ENCODE measurements at regions not wholly inside any gene's neighbourhood (a gene's known extent, or its start where the extent isn't known, plus 50 kb on each side); places are given as distances from the start of the nearest gene placed in this dataset.

DNA sequence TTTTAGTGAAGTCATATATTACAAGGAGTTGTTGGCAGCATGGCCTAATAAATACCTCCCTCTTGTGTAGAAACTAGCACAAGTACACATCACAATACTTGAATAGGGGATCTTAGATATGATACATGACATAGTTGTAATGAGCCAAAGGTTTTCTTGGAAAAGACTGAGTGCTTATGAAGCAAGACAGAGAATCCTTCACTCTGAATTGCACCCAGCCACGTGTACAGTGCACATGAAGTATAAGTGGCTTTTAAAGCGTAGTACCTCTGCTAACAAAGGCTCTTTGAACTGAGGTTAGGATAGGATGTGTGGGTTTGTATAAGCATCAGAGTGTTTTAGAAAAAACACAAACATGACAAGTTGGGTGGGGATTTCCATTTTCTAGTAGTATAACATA lies 145.5 kb upstream of the STMND1 start:
- DNase-seq (ENCODE audit: low read depth in 4 of 6, low spot score in 6 of 6) = no peak
- WGBS (ENCODE audit: insufficient coverage) = 62% methylated on average over 2 of the region's 2 CpGs
- H3K36me3 ChIP-seq (ENCODE audit: control insufficient read depth, insufficient read depth, low read length) = no peaks in the 10 kb centered on the region

GRCh38 chr6:16955899-16956298 lies 146.0 kb upstream of the STMND1 start:
- DNase-seq (ENCODE audit: low read depth in 4 of 6, low spot score in 6 of 6) = no peak
- Histone ChIP-seq H3K27ac (ENCODE audit: low read depth, low read length) (no peak overlapping the region), H3K4me3 (ENCODE audit: low read depth, low read length) (no peak overlapping the region), H3K36me3 (ENCODE audit: control insufficient read depth, insufficient read depth, low read length) (no peaks in the 10 kb centered on the region), H3K27me3 (ENCODE audit: control insufficient read depth, insufficient read depth, low read length) (no peaks in the 10 kb centered on the region), H3K4me1 (ENCODE audit: control insufficient read depth, insufficient read depth, low read length) (no peaks in the 10 kb centered on the region), H3K9me3 (ENCODE audit: control insufficient read depth, insufficient read depth, low read length) (no peaks in the 10 kb centered on the region)
- WGBS (ENCODE audit: insufficient coverage) = 100% methylated on average over 2 of the region's 5 CpGs

More for the DNA sequence above, 145.5 kb upstream of the STMND1 start:
- Histone ChIP-seq H3K27me3 (ENCODE audit: control insufficient read depth, insufficient read depth, low read length) (no peaks in the 10 kb centered on the region), H3K4me1 (ENCODE audit: control insufficient read depth, insufficient read depth, low read length) (no peaks in the 10 kb centered on the region), H3K27ac (ENCODE audit: low read depth, low read length) (no peak overlapping the region), H3K9me3 (ENCODE audit: control insufficient read depth, insufficient read depth, low read length) (no peaks in the 10 kb centered on the region), H3K4me3 (ENCODE audit: low read depth, low read length) (no peak overlapping the region)

GRCh38 chr6:16953905-16954304 lies 147.9 kb upstream of the STMND1 start:
- Histone ChIP-seq H3K36me3 (ENCODE audit: control insufficient read depth, insufficient read depth, low read length) (no peaks in the 10 kb centered on the region), H3K27ac (ENCODE audit: low read depth, low read length) (no peak overlapping the region), H3K27me3 (ENCODE audit: control insufficient read depth, insufficient read depth, low read length) (no peaks in the 10 kb centered on the region), H3K4me1 (ENCODE audit: control insufficient read depth, insufficient read depth, low read length) (no peaks in the 10 kb centered on the region), H3K9me3 (ENCODE audit: control insufficient read depth, insufficient read depth, low read length) (no peaks in the 10 kb centered on the region), H3K4me3 (ENCODE audit: low read depth, low read length) (no peak overlapping the region)
- DNase-seq (ENCODE audit: low read depth in 4 of 6, low spot score in 6 of 6) = no peak
- WGBS (ENCODE audit: insufficient coverage) = no CpG with 5 or more reads among the region's 2 CpGs

DNA sequence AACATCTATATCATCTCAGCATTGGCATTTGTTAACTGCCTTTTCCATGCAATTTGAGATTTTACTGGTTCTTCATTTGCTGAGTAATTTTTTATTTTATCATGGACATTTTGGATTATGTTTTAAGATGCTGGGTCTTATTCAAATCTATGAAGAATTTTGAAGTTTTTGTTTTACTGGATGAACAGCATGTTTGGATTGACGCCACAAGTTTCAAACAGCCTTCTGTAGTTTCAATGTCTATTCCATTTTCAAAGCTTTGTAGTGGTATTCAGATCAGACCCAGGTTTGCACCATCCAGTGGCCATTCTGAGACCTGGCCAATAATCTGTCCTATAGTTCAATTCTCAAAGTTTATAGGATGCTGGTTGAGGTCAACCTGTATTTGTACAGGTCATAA lies 148.4 kb upstream of the STMND1 start:
- WGBS (ENCODE audit: insufficient coverage) = no CpG with 5 or more reads among the region's 1 CpG
- no peaks in the 10 kb centered on the region for H3K9me3 ChIP-seq (ENCODE audit: control insufficient read depth, insufficient read depth, low read length)
- no peaks in the 10 kb centered on the region for H3K27me3 ChIP-seq (ENCODE audit: control insufficient read depth, insufficient read depth, low read length)
- H3K36me3 ChIP-seq (ENCODE audit: control insufficient read depth, insufficient read depth, low read length) = no peaks in the 10 kb centered on the region
- no peak overlapping the region for H3K4me3 ChIP-seq (ENCODE audit: low read depth, low read length)
- DNase-seq (ENCODE audit: low read depth in 4 of 6, low spot score in 6 of 6) = peak in 1 of 6 donors; percentile 56
- H3K27ac ChIP-seq (ENCODE audit: low read depth, low read length) = no peak overlapping the region
- no peaks in the 10 kb centered on the region for H3K4me1 ChIP-seq (ENCODE audit: control insufficient read depth, insufficient read depth, low read length)

DNA sequence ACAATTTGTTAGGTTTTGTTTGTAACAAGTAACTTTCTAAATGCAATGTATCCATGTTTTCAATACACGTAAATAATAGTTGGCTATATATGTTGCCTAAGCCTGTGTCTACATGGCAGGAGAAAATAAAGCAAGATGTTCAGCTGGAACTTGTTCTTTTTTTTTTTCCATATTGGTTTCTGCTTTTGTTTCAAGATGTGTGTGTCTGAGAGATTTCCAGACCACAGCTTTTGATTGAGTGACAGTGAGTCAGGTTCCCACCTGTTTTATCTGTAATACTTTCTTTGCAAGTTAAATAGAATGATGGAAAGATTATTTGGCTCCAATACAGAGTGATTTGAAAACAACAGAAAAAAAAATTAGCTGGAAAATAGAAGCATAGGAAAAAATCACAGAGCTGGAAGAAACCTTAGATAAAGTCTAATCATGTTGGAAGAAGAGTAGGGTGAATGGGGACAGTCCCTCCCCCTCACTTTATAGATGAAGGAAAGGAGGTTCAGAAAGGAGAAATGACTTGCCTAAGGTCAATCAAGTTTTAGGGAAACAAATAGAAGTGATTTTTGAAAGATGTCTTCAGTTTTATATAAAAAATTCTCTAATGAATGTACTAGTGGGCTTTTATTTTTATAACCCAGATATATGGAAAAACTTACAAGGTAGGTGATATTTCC lies 150.9 kb upstream of the STMND1 start:
- Histone ChIP-seq H3K27me3 (ENCODE audit: control insufficient read depth, insufficient read depth, low read length) (no peaks in the 10 kb centered on the region), H3K9me3 (ENCODE audit: control insufficient read depth, insufficient read depth, low read length) (no peaks in the 10 kb centered on the region), H3K4me3 (ENCODE audit: low read depth, low read length) (no peak overlapping the region), H3K36me3 (ENCODE audit: control insufficient read depth, insufficient read depth, low read length) (no peaks in the 10 kb centered on the region), H3K27ac (ENCODE audit: low read depth, low read length) (no peak overlapping the region), H3K4me1 (ENCODE audit: control insufficient read depth, insufficient read depth, low read length) (no peaks in the 10 kb centered on the region)
- no peak for DNase-seq (ENCODE audit: low read depth in 4 of 6, low spot score in 6 of 6)
- no CpG with 5 or more reads among the region's 1 CpG for WGBS (ENCODE audit: insufficient coverage)

DNA sequence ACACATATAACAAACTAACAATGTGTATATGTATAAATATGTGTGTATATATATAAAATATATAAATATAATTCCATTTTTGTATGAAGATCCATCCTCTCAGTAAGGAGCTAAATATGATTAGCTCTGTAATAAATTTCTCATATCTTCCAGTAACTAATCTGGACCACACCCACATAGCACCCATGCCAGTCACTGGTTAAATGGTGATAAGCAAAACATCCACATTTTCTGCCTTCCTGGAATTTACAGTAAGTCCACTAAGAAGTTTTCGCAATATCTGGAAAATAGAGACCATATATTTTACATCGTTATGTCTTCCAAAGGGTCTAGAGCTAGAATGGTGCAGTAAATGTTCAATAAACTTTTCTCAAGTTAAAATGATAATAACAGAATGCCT lies 151.5 kb upstream of the STMND1 start:
- DNase-seq (ENCODE audit: low read depth in 4 of 6, low spot score in 6 of 6) = no peak
- Histone ChIP-seq H3K27me3 (ENCODE audit: control insufficient read depth, insufficient read depth, low read length) (no peaks in the 10 kb centered on the region), H3K4me3 (ENCODE audit: low read depth, low read length) (no peak overlapping the region), H3K27ac (ENCODE audit: low read depth, low read length) (no peak overlapping the region), H3K36me3 (ENCODE audit: control insufficient read depth, insufficient read depth, low read length) (no peaks in the 10 kb centered on the region), H3K9me3 (ENCODE audit: control insufficient read depth, insufficient read depth, low read length) (no peaks in the 10 kb centered on the region), H3K4me1 (ENCODE audit: control insufficient read depth, insufficient read depth, low read length) (no peaks in the 10 kb centered on the region)
- no CpG with 5 or more reads among the region's 2 CpGs for WGBS (ENCODE audit: insufficient coverage)

DNA sequence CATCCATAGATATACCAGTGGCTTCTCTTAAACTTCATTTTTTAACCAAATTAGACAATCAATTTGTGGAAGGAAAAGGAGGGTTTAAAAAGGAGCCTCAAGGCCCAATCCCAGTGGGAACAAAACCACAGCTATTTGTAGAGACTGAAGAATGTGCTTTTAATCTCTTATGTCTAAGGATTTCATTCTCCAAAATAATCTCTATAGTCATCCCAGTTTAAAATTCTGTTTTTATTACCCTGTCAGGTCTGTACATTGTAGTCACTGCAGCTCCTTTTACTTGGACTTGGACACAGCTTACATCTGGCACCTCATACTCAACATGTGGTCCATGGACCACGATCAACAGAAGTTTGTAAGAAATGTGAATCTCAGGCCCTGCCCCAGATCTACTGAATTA lies 152.1 kb upstream of the STMND1 start:
- no peaks in the 10 kb centered on the region for H3K4me1 ChIP-seq (ENCODE audit: control insufficient read depth, insufficient read depth, low read length)
- H3K27ac ChIP-seq (ENCODE audit: low read depth, low read length) = no peak overlapping the region
- no peaks in the 10 kb centered on the region for H3K9me3 ChIP-seq (ENCODE audit: control insufficient read depth, insufficient read depth, low read length)
- DNase-seq (ENCODE audit: low read depth in 4 of 6, low spot score in 6 of 6) = no peak
- H3K27me3 ChIP-seq (ENCODE audit: control insufficient read depth, insufficient read depth, low read length) = no peaks in the 10 kb centered on the region
- H3K36me3 ChIP-seq (ENCODE audit: control insufficient read depth, insufficient read depth, low read length) = no peaks in the 10 kb centered on the region
- no peak overlapping the region for H3K4me3 ChIP-seq (ENCODE audit: low read depth, low read length)
- 86% methylated on average over 1 of the region's 1 CpG for WGBS (ENCODE audit: insufficient coverage)

DNA sequence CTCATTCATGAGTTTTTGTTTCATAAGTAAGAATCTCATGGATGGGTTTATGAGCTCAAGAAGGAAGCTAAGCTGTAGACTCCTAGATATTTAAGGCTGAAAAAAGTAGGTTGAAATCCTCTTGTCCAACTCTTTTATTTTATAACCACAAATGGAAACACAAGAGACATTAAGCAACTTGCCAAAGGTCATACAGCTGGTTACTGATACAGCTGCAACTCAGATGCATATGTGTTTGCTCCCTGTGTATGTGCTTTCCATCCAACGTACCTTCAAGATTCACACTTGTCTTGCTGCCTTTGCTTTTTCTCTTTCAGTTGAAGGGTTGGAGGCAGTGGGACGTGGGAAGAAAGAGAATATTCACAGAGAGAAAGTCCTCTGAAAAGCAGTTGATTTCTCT lies 153.5 kb upstream of the STMND1 start:
- H3K9me3 ChIP-seq (ENCODE audit: control insufficient read depth, insufficient read depth, low read length) = no peaks in the 10 kb centered on the region
- H3K27me3 ChIP-seq (ENCODE audit: control insufficient read depth, insufficient read depth, low read length) = no peaks in the 10 kb centered on the region
- no peaks in the 10 kb centered on the region for H3K36me3 ChIP-seq (ENCODE audit: control insufficient read depth, insufficient read depth, low read length)
- WGBS (ENCODE audit: insufficient coverage) = 100% methylated on average over 1 of the region's 2 CpGs
- H3K4me3 ChIP-seq (ENCODE audit: low read depth, low read length) = no peak overlapping the region
- no peak for DNase-seq (ENCODE audit: low read depth in 4 of 6, low spot score in 6 of 6)
- no peaks in the 10 kb centered on the region for H3K4me1 ChIP-seq (ENCODE audit: control insufficient read depth, insufficient read depth, low read length)
- H3K27ac ChIP-seq (ENCODE audit: low read depth, low read length) = no peak overlapping the region

- Histone ChIP-seq H3K36me3 (ENCODE audit: control insufficient read depth, insufficient read depth, low read length) (no peaks in the 10 kb centered on the region), H3K4me3 (ENCODE audit: low read depth, low read length) (no peak overlapping the region), H3K27me3 (ENCODE audit: control insufficient read depth, insufficient read depth, low read length) (no peaks in the 10 kb centered on the region), H3K27ac (ENCODE audit: low read depth, low read length) (no peak overlapping the region), H3K4me1 (ENCODE audit: control insufficient read depth, insufficient read depth, low read length) (no peaks in the 10 kb centered on the region), H3K9me3 (ENCODE audit: control insufficient read depth, insufficient read depth, low read length) (no peaks in the 10 kb centered on the region)
- DNase-seq (ENCODE audit: low read depth in 4 of 6, low spot score in 6 of 6) = peak in 2 of 6 donors; percentile 18 to 79
- WGBS (ENCODE audit: insufficient coverage) = 22% methylated on average over 2 of the region's 4 CpGs
Measured at GRCh38 chr6:16947375-16948015, 154.4 kb upstream of the STMND1 start.

DNA sequence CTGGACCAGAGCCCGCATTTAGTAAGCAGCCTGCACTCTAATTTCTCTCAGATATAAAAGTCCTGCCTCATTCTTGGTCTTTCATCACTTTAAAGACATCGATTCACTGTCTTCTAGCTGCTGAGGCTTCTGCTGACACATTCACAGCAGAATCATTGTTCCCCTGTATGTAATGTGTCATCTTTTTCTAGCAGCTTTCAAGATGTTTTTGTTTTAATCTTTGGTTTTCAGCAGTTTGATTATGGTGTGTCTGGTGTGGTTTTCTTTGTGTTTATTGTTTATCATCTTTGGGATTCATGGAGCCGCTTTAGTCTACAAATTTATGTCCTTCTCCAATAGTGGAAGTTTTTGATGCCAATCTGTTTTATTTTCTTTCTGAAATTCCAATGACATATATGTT lies 157.3 kb upstream of the STMND1 start:
- Histone ChIP-seq H3K27ac (ENCODE audit: low read depth, low read length) (no peak overlapping the region), H3K27me3 (ENCODE audit: control insufficient read depth, insufficient read depth, low read length) (no peaks in the 10 kb centered on the region), H3K9me3 (ENCODE audit: control insufficient read depth, insufficient read depth, low read length) (no peaks in the 10 kb centered on the region), H3K4me1 (ENCODE audit: control insufficient read depth, insufficient read depth, low read length) (no peaks in the 10 kb centered on the region), H3K4me3 (ENCODE audit: low read depth, low read length) (no peak overlapping the region), H3K36me3 (ENCODE audit: control insufficient read depth, insufficient read depth, low read length) (no peaks in the 10 kb centered on the region)
- WGBS (ENCODE audit: insufficient coverage) = 100% methylated on average over 1 of the region's 3 CpGs
- peak in 1 of 6 donors; percentile 7 for DNase-seq (ENCODE audit: low read depth in 4 of 6, low spot score in 6 of 6)
